Right cardiac atrium (tissue), 5 donors: ENCODE measurements at regions not wholly inside any gene's neighbourhood (a gene's known extent, or its start where the extent isn't known, plus 50 kb on each side); places are given as distances from the start of the nearest gene placed in this dataset.

Experiments used
- ATAC-seq, 2 donors: fragments of 200-7000 bp; cut with Tn5 transposase; one replicate each; pipeline versions ENCODE4 v1.8.0 to v1.9.1; 2020; ENCODE audit warnings: moderate library complexity in 2 of 2, mild to moderate bottlenecking in 1 of 2
- DNase-seq, 3 donors: peaks; one replicate each; pipeline ENCODE4 v3.0.0-alpha.2; 2020
- H3K27ac ChIP-seq: one replicate; pipeline ENCODE4 v1.5.1; 2013; ENCODE audit warnings: mild to moderate bottlenecking, low read length, control low read depth, moderate library complexity
- H3K27me3 ChIP-seq: one replicate; pipeline ENCODE4 v1.6.1; 2013; ENCODE audit not compliant: control insufficient read depth, insufficient read depth
- H3K4me1 ChIP-seq: one replicate; pipeline ENCODE4 v1.6.1; 2013; ENCODE audit warnings: low read length; ENCODE audit not compliant: control insufficient read depth, insufficient read depth
- H3K4me3 ChIP-seq: one replicate; pipeline ENCODE4 v1.5.1; 2013; ENCODE audit warnings: low read length, control low read depth
- H3K9me3 ChIP-seq: one replicate; pipeline ENCODE4 v1.6.1; 2013; ENCODE audit warnings: low read length; ENCODE audit not compliant: control insufficient read depth
- WGBS: extraction: QIAGEN DNeasy Blood & Tissue Kit; methylation state at CpG from one replicate; pipeline ENCODE4 v1.1.7; 2013; 5-methylcytosine and 5-hydroxymethylcytosine counted together
- intact Hi-C, 4 donors: fragments of 100-400 bp; cut with DNase I; formaldehyde crosslinking; loops; one replicate each; pipeline versions ENCODE4 v1.11.0 to v1.14.0; 2022 to 2023
- donor health status: healthy with polysubstance abuse.
- donor health status: DM: no; HTN: yes; CAD: no.
- donor health status: DM: no; HTN: no; CAD: no.
- donor health status: DM: no; HTN: yes; CAD: no; lungs with severe emphysema.
- donor health status: DM: yes; HTN: yes; CAD: no.

GRCh38 chr4:32748498-32748897, 2028.3 kb downstream of the PCDH7 start:
- intact Hi-C loops = no loop called here
- Histone ChIP-seq H3K4me1 (no peaks in the 10 kb centered on the region), H3K27me3 (no peaks in the 10 kb centered on the region), H3K4me3 (no peak overlapping the region), H3K27ac (no peak overlapping the region), H3K9me3 (no peaks in the 10 kb centered on the region)
- 79% methylated on average over 9 of the region's 9 CpGs for WGBS
- DNase-seq (no peak), ATAC-seq (no peak)

GRCh38 chr4:32752962-32753361, 2032.8 kb downstream of the PCDH7 start:
- intact Hi-C loops = no loop called here
- 88% methylated on average over 4 of the region's 4 CpGs for WGBS
- H3K4me3 ChIP-seq = no peak overlapping the region

GRCh38 chr4:32768664-32769389, 2048.7 kb downstream of the PCDH7 start:
- no peaks in the 10 kb centered on the region for H3K27me3 ChIP-seq
- H3K9me3 ChIP-seq = no peaks in the 10 kb centered on the region
- H3K4me1 ChIP-seq = no peaks in the 10 kb centered on the region
- DNase-seq (no peak), ATAC-seq (no peak)
- H3K4me3 ChIP-seq = no peak overlapping the region
- intact Hi-C loops = no loop called here
- 92% methylated on average over 2 of the region's 2 CpGs for WGBS
- no peak overlapping the region for H3K27ac ChIP-seq

More at GRCh38 chr4:32752962-32753361, 2032.8 kb downstream of the PCDH7 start:
- Histone ChIP-seq H3K27me3 (no peaks in the 10 kb centered on the region), H3K4me1 (no peaks in the 10 kb centered on the region), H3K27ac (no peak overlapping the region), H3K9me3 (no peaks in the 10 kb centered on the region)
- ATAC-seq (no peak), DNase-seq (no peak)

- ATAC-seq = no peak
- no peak overlapping the region for H3K27ac ChIP-seq
- H3K27me3 ChIP-seq = no peaks in the 10 kb centered on the region
- H3K9me3 ChIP-seq = no peaks in the 10 kb centered on the region
- H3K4me1 ChIP-seq = no peaks in the 10 kb centered on the region
- intact Hi-C loops = no loop called here
- H3K4me3 ChIP-seq = no peak overlapping the region
- WGBS = 64% methylated on average over 6 of the region's 6 CpGs
- DNase-seq = no peak
Observed at GRCh38 chr4:32771491-32771890, 2051.3 kb downstream of the PCDH7 start.

- no peaks in the 10 kb centered on the region for H3K9me3 ChIP-seq
- H3K27ac ChIP-seq = no peak overlapping the region
- H3K27me3 ChIP-seq = no peaks in the 10 kb centered on the region
- no peak for DNase-seq
- H3K4me1 ChIP-seq = no peaks in the 10 kb centered on the region
- WGBS = 53% methylated on average over 5 of the region's 5 CpGs
- H3K4me3 ChIP-seq = no peak overlapping the region
- intact Hi-C loops = no loop called here
- no peak for ATAC-seq
Observed at GRCh38 chr4:32775049-32775448, 2054.9 kb downstream of the PCDH7 start.

GRCh38 chr4:32776435-32777203, 2056.4 kb downstream of the PCDH7 start:
- intact Hi-C loops = no loop called here
- Histone ChIP-seq H3K27me3 (no peaks in the 10 kb centered on the region), H3K9me3 (no peaks in the 10 kb centered on the region), H3K4me1 (no peaks in the 10 kb centered on the region), H3K4me3 (no peak overlapping the region), H3K27ac (no peak overlapping the region)
- ATAC-seq = no peak
- 90% methylated on average over 3 of the region's 3 CpGs for WGBS
- no peak for DNase-seq

- DNase-seq (no peak), ATAC-seq (no peak)
- Histone ChIP-seq H3K4me3 (no peak overlapping the region), H3K27ac (no peak overlapping the region), H3K27me3 (no peaks in the 10 kb centered on the region), H3K4me1 (no peaks in the 10 kb centered on the region), H3K9me3 (no peaks in the 10 kb centered on the region)
- intact Hi-C loops = no loop called here
- 94% methylated on average over 1 of the region's 1 CpG for WGBS
Observed at GRCh38 chr4:32778025-32778424, 2057.9 kb downstream of the PCDH7 start.

GRCh38 chr4:32778938-32779337, 2058.8 kb downstream of the PCDH7 start:
- WGBS = 75% methylated on average over 1 of the region's 1 CpG

GRCh38 chr4:32789026-32789608, 2068.9 kb downstream of the PCDH7 start:
- no peak for DNase-seq
- no peak overlapping the region for H3K4me3 ChIP-seq
- no peaks in the 10 kb centered on the region for H3K27me3 ChIP-seq
- no peak overlapping the region for H3K27ac ChIP-seq
- H3K4me1 ChIP-seq = no peaks in the 10 kb centered on the region
- no peaks in the 10 kb centered on the region for H3K9me3 ChIP-seq
- intact Hi-C loops = no loop called here
- ATAC-seq = no peak

More at GRCh38 chr4:32778938-32779337, 2058.8 kb downstream of the PCDH7 start:
- DNase-seq = no peak
- Histone ChIP-seq H3K4me3 (no peak overlapping the region), H3K27ac (no peak overlapping the region), H3K4me1 (no peaks in the 10 kb centered on the region), H3K27me3 (no peaks in the 10 kb centered on the region), H3K9me3 (no peaks in the 10 kb centered on the region)
- no peak for ATAC-seq
- intact Hi-C loops = no loop called here

- Histone ChIP-seq H3K27me3 (no peaks in the 10 kb centered on the region), H3K4me1 (no peaks in the 10 kb centered on the region), H3K4me3 (no peak overlapping the region), H3K9me3 (no peaks in the 10 kb centered on the region), H3K27ac (no peak overlapping the region)
- DNase-seq = no peak
- no peak for ATAC-seq
- intact Hi-C loops = no loop called here
- 20% methylated on average over 1 of the region's 1 CpG for WGBS
Observed at GRCh38 chr4:32790803-32791202, 2070.6 kb downstream of the PCDH7 start.

- Histone ChIP-seq H3K4me1 (no peaks in the 10 kb centered on the region), H3K27me3 (no peaks in the 10 kb centered on the region), H3K4me3 (no peak overlapping the region), H3K27ac (no peak overlapping the region), H3K9me3 (no peaks in the 10 kb centered on the region)
- DNase-seq = no peak
- no peak for ATAC-seq
- intact Hi-C loops = no loop called here
- WGBS = 73% methylated on average over 9 of the region's 9 CpGs
Observed at GRCh38 chr4:32798471-32799159, 2078.4 kb downstream of the PCDH7 start.
